LoVo (cell line): ENCODE measurements at regions not wholly inside any gene's neighbourhood (a gene's known extent, or its start where the extent isn't known, plus 50 kb on each side); places are given as distances from the start of the nearest gene placed in this dataset.

Experiments
- DNase-seq: peaks from one replicate; pipeline ENCODE4 v3.0.0-alpha.2; 2016; ENCODE audit warnings: low spot score

GRCh38 chr17:62913991-62914570 lies 52.0 kb upstream of the TANC2 start:
- DNase-seq = no peak

- DNase-seq = no peak
Observed at GRCh38 chr17:62912363-62912762, 53.7 kb upstream of the TANC2 start.

- no peak for DNase-seq
Observed at GRCh38 chr17:62911114-62911513, 54.9 kb upstream of the TANC2 start.

- no peak for DNase-seq
Observed at GRCh38 chr17:62910277-62910676, 55.8 kb upstream of the TANC2 start.

GRCh38 chr17:62907961-62908360 lies 58.1 kb upstream of the TANC2 start:
- DNase-seq = no peak

- DNase-seq = no peak
Observed at GRCh38 chr17:62906881-62907280, 59.2 kb upstream of the TANC2 start.

- DNase-seq = no peak
Observed at GRCh38 chr17:62905233-62905632, 60.8 kb upstream of the TANC2 start.

- DNase-seq = no peak
Observed at GRCh38 chr17:62902531-62903220, 63.4 kb upstream of the TANC2 start.

- no peak for DNase-seq
Observed at GRCh38 chr17:62901544-62901943, 64.5 kb upstream of the TANC2 start.

- no peak for DNase-seq
Observed at GRCh38 chr17:62900096-62900495, 65.9 kb upstream of the TANC2 start.

- no peak for DNase-seq
Observed at GRCh38 chr17:62899361-62899760, 66.7 kb upstream of the TANC2 start.

GRCh38 chr17:62898239-62898864 lies 67.7 kb upstream of the TANC2 start:
- DNase-seq = no peak

- no peak for DNase-seq
Observed at GRCh38 chr17:62897706-62898105, 68.3 kb upstream of the TANC2 start.

GRCh38 chr17:62895320-62896301 lies 70.4 kb upstream of the TANC2 start:
- DNase-seq = no peak

GRCh38 chr17:62892870-62893338 lies 73.1 kb upstream of the TANC2 start:
- DNase-seq = no peak

- no peak for DNase-seq
Observed at GRCh38 chr17:62892061-62892675, 73.9 kb upstream of the TANC2 start.

- no peak for DNase-seq
Observed at GRCh38 chr17:62891659-62892058, 74.4 kb upstream of the TANC2 start.

- no peak for DNase-seq
Observed at GRCh38 chr17:62888765-62889164, 77.3 kb upstream of the TANC2 start.

- DNase-seq = no peak
Observed at GRCh38 chr17:62888148-62888547, 77.9 kb upstream of the TANC2 start.

- DNase-seq = no peak
Observed at GRCh38 chr17:62887437-62887836, 78.6 kb upstream of the TANC2 start.

GRCh38 chr17:62884781-62885180 lies 76.7 kb upstream of the MARCHF10 start:
- no peak for DNase-seq

- no peak for DNase-seq
Observed at GRCh38 chr17:62882878-62883277, 74.8 kb upstream of the MARCHF10 start.
